H9 (cell line): ENCODE measurements at regions not wholly inside any gene's neighbourhood (a gene's known extent, or its start where the extent isn't known, plus 50 kb on each side); places are given as distances from the start of the nearest gene placed in this dataset.
A peak's percentile ranks its signal among the peaks of the same experiment; 100 is the strongest.

Experiments used
- DNase-seq: peaks from one replicate; pipeline ENCODE4 v3.0.0-alpha.2; 2017
- H2AFZ ChIP-seq: one replicate; pipeline ENCODE4 v1.6.1; 2013; ENCODE audit warnings: mild to moderate bottlenecking, low read length, control low read depth, moderate library complexity
- H2AK5ac ChIP-seq: 2 replicates; pipeline ENCODE4 v1.6.1; 2013; ENCODE audit warnings: low read length, control low read depth, mixed read lengths; ENCODE audit not compliant: insufficient read length
- H2BK120ac ChIP-seq: one replicate; pipeline ENCODE4 v1.6.1; 2013; ENCODE audit warnings: low read depth, mild to moderate bottlenecking, low read length, control low read depth, inconsistent platforms; ENCODE audit not compliant: poor library complexity, severe bottlenecking
- H2BK12ac ChIP-seq: 2 replicates; pipeline ENCODE4 v1.6.1; 2013; ENCODE audit warnings: low read length, control low read depth, mixed read lengths, low read depth; ENCODE audit not compliant: insufficient read length
- H2BK15ac ChIP-seq: 2 replicates; pipeline ENCODE4 v1.6.1; 2013; ENCODE audit warnings: low read depth, low read length, control low read depth
- H2BK20ac ChIP-seq: one replicate; pipeline ENCODE4 v1.6.1; 2013; ENCODE audit warnings: low read depth, mild to moderate bottlenecking, low read length, control low read depth, inconsistent platforms; ENCODE audit not compliant: poor library complexity, severe bottlenecking
- H2BK5ac ChIP-seq: 2 replicates; pipeline ENCODE4 v1.6.1; 2013; ENCODE audit warnings: low read length, control low read depth, mixed read lengths; ENCODE audit not compliant: insufficient read length
- H3K14ac ChIP-seq: 2 replicates; pipeline ENCODE4 v1.6.1; 2013; ENCODE audit warnings: low read length, control low read depth; ENCODE audit not compliant: insufficient read depth
- H3K18ac ChIP-seq: 2 replicates; pipeline ENCODE4 v1.6.1; 2013; ENCODE audit warnings: low read depth, mild to moderate bottlenecking, mixed read lengths, low read length, control low read depth; ENCODE audit not compliant: insufficient read length
- H3K23ac ChIP-seq: 2 replicates; pipeline ENCODE4 v1.6.1; 2013; ENCODE audit warnings: low read length, control low read depth, mixed read lengths, low read depth; ENCODE audit not compliant: insufficient read length
- H3K23me2 ChIP-seq: 2 replicates; pipeline ENCODE4 v1.6.1; 2013; ENCODE audit warnings: low read depth, mild to moderate bottlenecking, mixed read lengths, low read length, control low read depth; ENCODE audit not compliant: insufficient read length, poor library complexity, severe bottlenecking
- H3K27ac ChIP-seq: 2 replicates; pipeline ENCODE4 v1.5.1; 2013; ENCODE audit warnings: low read length, control low read depth, mixed read lengths, low read depth; ENCODE audit not compliant: insufficient read length
- H3K27me3 ChIP-seq: 2 replicates; pipeline ENCODE4 v1.6.1; 2013; ENCODE audit warnings: low read length, control low read depth, inconsistent platforms; ENCODE audit not compliant: insufficient read depth
- H3K4ac ChIP-seq: 2 replicates; pipeline ENCODE4 v1.6.1; 2013; ENCODE audit warnings: low read depth, mild to moderate bottlenecking, control low read depth, inconsistent platforms, low read length, moderate library complexity
- H3K4me1 ChIP-seq: 2 replicates; pipeline ENCODE4 v1.6.1; 2013; ENCODE audit warnings: low read length, control low read depth, inconsistent platforms; ENCODE audit not compliant: insufficient read depth
- H3K4me2 ChIP-seq: 2 replicates; pipeline ENCODE4 v1.6.1; 2013; ENCODE audit warnings: low read length, control low read depth, mixed read lengths; ENCODE audit not compliant: insufficient read length, insufficient read depth
- H3K56ac ChIP-seq: 2 replicates; pipeline ENCODE4 v1.6.1; 2013; ENCODE audit warnings: low read depth, mild to moderate bottlenecking, mixed read lengths, low read length, control low read depth; ENCODE audit not compliant: insufficient read length
- H3K79me1 ChIP-seq: 2 replicates; pipeline ENCODE4 v1.6.1; 2013; ENCODE audit warnings: low read depth, mild to moderate bottlenecking, moderate library complexity, low read length, control low read depth, inconsistent platforms; ENCODE audit not compliant: insufficient read depth, poor library complexity, severe bottlenecking
- H3K79me2 ChIP-seq: 2 replicates; pipeline ENCODE4 v1.6.1; 2013; ENCODE audit warnings: low read length, control low read depth, inconsistent platforms; ENCODE audit not compliant: insufficient read depth
- H3K9ac ChIP-seq: 2 replicates; pipeline ENCODE4 v1.6.1; 2013; ENCODE audit warnings: low read length, control low read depth, mixed read lengths; ENCODE audit not compliant: insufficient read length; ENCODE audit errors: extremely low read depth
- H3K9me3 ChIP-seq: one replicate; pipeline ENCODE4 v1.6.1; 2013; ENCODE audit warnings: low read depth, low read length, inconsistent platforms; ENCODE audit not compliant: control insufficient read depth
- H3T11ph ChIP-seq: one replicate; pipeline ENCODE4 v1.6.1; 2013; ENCODE audit warnings: mild to moderate bottlenecking, low read length, control low read depth, inconsistent platforms
- H4K20me1 ChIP-seq: one replicate; pipeline ENCODE4 v1.6.1; 2013; ENCODE audit not compliant: control insufficient read depth, insufficient read length, insufficient read depth
- H4K5ac ChIP-seq: 2 replicates; pipeline ENCODE4 v1.6.1; 2013; ENCODE audit warnings: low read depth, mild to moderate bottlenecking, mixed read lengths, low read length, control low read depth; ENCODE audit not compliant: insufficient read length
- H4K8ac ChIP-seq: replicated peaks from 2 replicates; pipeline ENCODE4 v1.6.1; 2013; ENCODE audit warnings: low read length, control low read depth, mixed read lengths, low read depth; ENCODE audit not compliant: insufficient read length
- H4K91ac ChIP-seq: 2 replicates; pipeline ENCODE4 v1.6.1; 2013; ENCODE audit warnings: low read depth, mild to moderate bottlenecking, moderate library complexity, mixed read lengths, low read length, control low read depth; ENCODE audit not compliant: insufficient read length
- H3K27ac Mint-ChIP-seq, 3 experiments: 2 replicates in 2 of 3; 3 replicates in 1 of 3; pipeline ENCODE4 v1.8.0; 2020 to 2021; ENCODE audit warnings: mixed read lengths in 3 of 3, mild to moderate bottlenecking in 1 of 3, moderate library complexity in 1 of 3
- H3K27me3 Mint-ChIP-seq: 2 replicates; pipeline ENCODE4 v1.8.0; 2021; ENCODE audit warnings: low read depth, mild to moderate bottlenecking, moderate library complexity, mixed read lengths
- H3K36me3 Mint-ChIP-seq, 3 experiments: 2 replicates in 2 of 3; 3 replicates in 1 of 3; pipeline ENCODE4 v1.8.0; 2020 to 2021; ENCODE audit warnings: low read depth in 3 of 3, mixed read lengths in 3 of 3; ENCODE audit not compliant: insufficient read depth in 1 of 3
- H3K4me1 Mint-ChIP-seq, 2 experiments: 2 replicates each; pipeline ENCODE4 v1.8.0; 2020; ENCODE audit warnings: mixed read lengths in 2 of 2
- H3K4me3 Mint-ChIP-seq, 2 experiments: 2 replicates in 1 of 2; 3 replicates in 1 of 2; pipeline ENCODE4 v1.8.0; 2020 to 2021; ENCODE audit warnings: mild to moderate bottlenecking in 2 of 2, mixed read lengths in 2 of 2, moderate library complexity in 1 of 2
- H3K9me3 Mint-ChIP-seq, 2 experiments: 2 replicates in 1 of 2; 3 replicates in 1 of 2; pipeline ENCODE4 v1.8.0; 2020; ENCODE audit warnings: mild to moderate bottlenecking in 2 of 2, mixed read lengths in 2 of 2, moderate library complexity in 1 of 2
- WGBS: extraction: QIAGEN DNeasy Blood & Tissue Kit; methylation state at CpG from one replicate; pipeline ENCODE4 v1.1.7; 2013; ENCODE audit warnings: missing lambda C conversion rate, low lambda C conversion rate, mixed read lengths; ENCODE audit not compliant: insufficient read length; ENCODE audit errors: extremely low coverage; 5-methylcytosine and 5-hydroxymethylcytosine counted together
- TF ChIP-seq, protein P1 (sequence below): fragments of 200-600 bp; sonication (generic); conservative IDR thresholded peaks from 3 replicates; pipeline ENCODE4 v1.8.0; 2021; ENCODE audit warnings: antibody characterized with exemption, mild to moderate bottlenecking

DNA sequence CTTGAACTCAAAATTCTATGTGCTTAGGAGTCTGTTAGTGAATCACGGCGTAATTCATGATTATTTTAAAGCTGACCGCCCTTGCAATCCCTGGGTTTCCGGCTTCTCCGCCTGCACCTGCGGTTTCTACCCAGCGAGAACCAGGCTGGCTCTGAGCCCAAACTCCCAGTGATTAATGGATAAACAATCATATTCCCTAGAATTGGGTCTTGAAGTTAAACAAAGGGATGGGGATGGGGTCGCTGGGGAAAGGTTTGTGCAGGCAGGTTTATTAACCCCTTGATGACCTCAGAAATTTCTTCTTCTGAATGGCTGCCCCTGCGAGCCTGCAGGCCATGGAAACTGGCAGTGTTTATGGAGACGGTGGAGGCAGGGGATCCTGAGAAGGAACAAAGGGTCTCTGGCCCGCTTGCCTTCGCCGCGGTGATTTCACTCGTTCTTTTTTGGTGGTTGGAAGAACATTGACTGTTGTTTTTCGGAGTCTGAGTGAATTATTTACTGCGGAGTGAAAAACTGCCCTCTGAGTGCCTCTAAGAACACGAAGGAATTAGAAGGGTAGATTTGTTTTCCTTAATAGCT is 1000.3 kb downstream of the BRD1 start:
- Histone ChIP-seq H4K5ac (no peak overlapping the region), H2AFZ (no peak overlapping the region), H3K27ac (no peak overlapping the region), H3K14ac (no peak overlapping the region), H3K79me2 (no peaks in the 10 kb centered on the region), H3K4ac (no peak overlapping the region), H2BK12ac (no peak overlapping the region), H2AK5ac (no peak overlapping the region), H3K4me2 (no peak overlapping the region), H3K27me3 (no peaks in the 10 kb centered on the region), H3K23me2 (no peaks in the 10 kb centered on the region), H4K20me1 (no peaks in the 10 kb centered on the region), H4K8ac (no peak overlapping the region), H4K91ac (no peak overlapping the region), H3K23ac (no peak overlapping the region), H3K79me1 (no peaks in the 10 kb centered on the region), H2BK120ac (peak overlapping the region; percentile 38), H2BK20ac (no peak overlapping the region), H3K18ac (peak overlapping the region; percentile 1), H3K9ac (no peak overlapping the region), H3K4me1 (no peaks in the 10 kb centered on the region), H2BK15ac (no peak overlapping the region), H3K9me3 (no peaks in the 10 kb centered on the region), H3T11ph (no peak overlapping the region), H2BK5ac (no peak overlapping the region), H3K56ac (no peak overlapping the region)
- Mint-ChIP-seq H3K9me3 (peaks cover 20 to 23% of the 10 kb centered on the region in 2 experiments), H3K4me3 (no peak overlapping the region), H3K27me3 (peaks cover 10% of the 10 kb centered on the region; the same call in 1 of the 2 replicates), H3K4me1 (peaks cover 8 to 13% of the 10 kb centered on the region in 2 experiments), H3K36me3 (peaks cover 2 to 11% (median 6%) of the 10 kb centered on the region in 3 experiments; a peak in 5 of 7 replicates), H3K27ac (peak overlapping the region in 1 of 3 experiments; percentile 34; a peak in 1 of 7 replicates)
- no CpG with 5 or more reads among the region's 18 CpGs for WGBS
- TF ChIP-seq, protein P1, sequence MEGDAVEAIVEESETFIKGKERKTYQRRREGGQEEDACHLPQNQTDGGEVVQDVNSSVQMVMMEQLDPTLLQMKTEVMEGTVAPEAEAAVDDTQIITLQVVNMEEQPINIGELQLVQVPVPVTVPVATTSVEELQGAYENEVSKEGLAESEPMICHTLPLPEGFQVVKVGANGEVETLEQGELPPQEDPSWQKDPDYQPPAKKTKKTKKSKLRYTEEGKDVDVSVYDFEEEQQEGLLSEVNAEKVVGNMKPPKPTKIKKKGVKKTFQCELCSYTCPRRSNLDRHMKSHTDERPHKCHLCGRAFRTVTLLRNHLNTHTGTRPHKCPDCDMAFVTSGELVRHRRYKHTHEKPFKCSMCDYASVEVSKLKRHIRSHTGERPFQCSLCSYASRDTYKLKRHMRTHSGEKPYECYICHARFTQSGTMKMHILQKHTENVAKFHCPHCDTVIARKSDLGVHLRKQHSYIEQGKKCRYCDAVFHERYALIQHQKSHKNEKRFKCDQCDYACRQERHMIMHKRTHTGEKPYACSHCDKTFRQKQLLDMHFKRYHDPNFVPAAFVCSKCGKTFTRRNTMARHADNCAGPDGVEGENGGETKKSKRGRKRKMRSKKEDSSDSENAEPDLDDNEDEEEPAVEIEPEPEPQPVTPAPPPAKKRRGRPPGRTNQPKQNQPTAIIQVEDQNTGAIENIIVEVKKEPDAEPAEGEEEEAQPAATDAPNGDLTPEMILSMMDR, result no peak
- no peak for DNase-seq
